Neural progenitor cell (in vitro differentiated cells): ENCODE measurements at regions not wholly inside any gene's neighbourhood (a gene's known extent, or its start where the extent isn't known, plus 50 kb on each side); places are given as distances from the start of the nearest gene placed in this dataset.

Experiments used
- DNase-seq: peaks from one replicate; pipeline ENCODE4 v3.0.0-alpha.2; 2016; ENCODE audit warnings: low spot score
- H2AFZ ChIP-seq: fragments of 200-600 bp; sonication (generic); replicated peaks from 2 replicates; pipeline ENCODE4 v1.6.1; 2016; ENCODE audit warnings: antibody characterized with exemption
- H3F3A ChIP-seq: fragments of 200-600 bp; sonication (generic); 2 replicates; pipeline ENCODE4 v1.6.1; 2016; ENCODE audit warnings: antibody characterized with exemption, low read depth
- H3K27ac ChIP-seq: fragments of 200-600 bp; sonication (generic); 2 replicates; pipeline ENCODE4 v1.5.1; 2016; ENCODE audit warnings: mild to moderate bottlenecking
- H3K27me3 ChIP-seq: fragments of 200-600 bp; sonication (generic); 2 replicates; pipeline ENCODE4 v1.6.1; 2016; ENCODE audit warnings: mild to moderate bottlenecking, moderate library complexity
- H3K36me3 ChIP-seq: fragments of 200-600 bp; sonication (generic); 2 replicates; pipeline ENCODE4 v1.5.1; 2016
- H3K4me1 ChIP-seq: fragments of 200-600 bp; sonication (generic); 2 replicates; pipeline ENCODE4 v1.6.1; 2016; ENCODE audit warnings: mixed run types
- H3K4me2 ChIP-seq: fragments of 200-600 bp; sonication (generic); 2 replicates; pipeline ENCODE4 v1.6.1; 2016
- H3K4me3 ChIP-seq: fragments of 200-600 bp; sonication (generic); 2 replicates; pipeline ENCODE4 v1.5.1; 2016
- H3K79me2 ChIP-seq: fragments of 200-600 bp; sonication (generic); 2 replicates; pipeline ENCODE4 v1.6.1; 2016; ENCODE audit warnings: low read depth
- H3K9ac ChIP-seq: fragments of 200-600 bp; sonication (generic); 2 replicates; pipeline ENCODE4 v1.6.1; 2016
- H3K9me3 ChIP-seq: fragments of 200-600 bp; sonication (generic); 2 replicates; pipeline ENCODE4 v1.5.1; 2016; ENCODE audit warnings: low read depth
- H4K20me1 ChIP-seq: fragments of 200-600 bp; sonication (generic); 2 replicates; pipeline ENCODE4 v1.6.1; 2016; ENCODE audit warnings: low read depth
- H3K27ac Mint-ChIP-seq: 3 replicates; pipeline ENCODE4 v1.8.0; 2021; ENCODE audit warnings: mixed read lengths
- H3K27me3 Mint-ChIP-seq: 2 replicates; pipeline ENCODE4 v1.8.0; 2022; ENCODE audit warnings: low read depth, mild to moderate bottlenecking, inconsistent platforms, moderate library complexity, mixed read lengths; ENCODE audit not compliant: insufficient read depth
- H3K36me3 Mint-ChIP-seq: 3 replicates; pipeline ENCODE4 v1.8.0; 2021; ENCODE audit warnings: mixed read lengths
- H3K4me1 Mint-ChIP-seq: 3 replicates; pipeline ENCODE4 v1.8.0; 2021; ENCODE audit warnings: mixed read lengths
- H3K4me3 Mint-ChIP-seq: 3 replicates; pipeline ENCODE4 v1.8.0; 2021; ENCODE audit warnings: mild to moderate bottlenecking, moderate library complexity, mixed read lengths
- H3K9me3 Mint-ChIP-seq: 3 replicates; pipeline ENCODE4 v1.8.0; 2020; ENCODE audit warnings: mixed read lengths
- CTCF ChIP-seq: fragments of 200-600 bp; sonication (generic); IDR thresholded peaks from 2 replicates; pipeline ENCODE4 v1.5.1; 2017; ENCODE audit warnings: antibody characterized with exemption, mild to moderate bottlenecking
- EZH2 ChIP-seq: fragments of 200-600 bp; sonication (generic); IDR thresholded peaks from 2 replicates; pipeline ENCODE4 v1.6.1; 2017; ENCODE audit warnings: antibody characterized with exemption, mild to moderate bottlenecking, moderate library complexity
- EZH2phosphoT487 ChIP-seq: fragments of 200-600 bp; sonication (generic); IDR thresholded peaks from 2 replicates; pipeline ENCODE4 v1.6.1; 2017; ENCODE audit warnings: antibody characterized with exemption

- no peaks in the 10 kb centered on the region for H4K20me1 ChIP-seq
- no peak overlapping the region for H2AFZ ChIP-seq
- Mint-ChIP-seq H3K9me3 (no peaks in the 10 kb centered on the region), H3K4me1 (no peaks in the 10 kb centered on the region), H3K4me3 (no peak overlapping the region), H3K36me3 (no peaks in the 10 kb centered on the region), H3K27ac (no peak overlapping the region), H3K27me3 (no peaks in the 10 kb centered on the region)
- H3K9ac ChIP-seq: no peak overlapping the region
- no peak for TF ChIP-seq EZH2
- TF ChIP-seq EZH2phosphoT487: no peak
- no peak for TF ChIP-seq CTCF
- H3K4me3 ChIP-seq: no peak overlapping the region
- no peaks in the 10 kb centered on the region for H3F3A ChIP-seq
- H3K4me1 ChIP-seq: no peaks in the 10 kb centered on the region
- no peaks in the 10 kb centered on the region for H3K36me3 ChIP-seq
- H3K27ac ChIP-seq: no peak overlapping the region
- no peak for DNase-seq
- no peak overlapping the region for H3K4me2 ChIP-seq
- no peaks in the 10 kb centered on the region for H3K79me2 ChIP-seq
- no peaks in the 10 kb centered on the region for H3K9me3 ChIP-seq
- no peaks in the 10 kb centered on the region for H3K27me3 ChIP-seq
Observed at GRCh38 chr3:110307065-110307809, 764.4 kb upstream of the NECTIN3 start.

- Histone ChIP-seq H3K4me3 (no peak overlapping the region), H2AFZ (no peak overlapping the region), H3K79me2 (no peaks in the 10 kb centered on the region), H3K4me2 (no peak overlapping the region), H4K20me1 (no peaks in the 10 kb centered on the region), H3K4me1 (no peaks in the 10 kb centered on the region), H3K27me3 (no peaks in the 10 kb centered on the region), H3K27ac (no peak overlapping the region), H3F3A (no peaks in the 10 kb centered on the region), H3K9me3 (no peaks in the 10 kb centered on the region), H3K36me3 (no peaks in the 10 kb centered on the region), H3K9ac (no peak overlapping the region)
- no peak overlapping the region for H3K4me3 Mint-ChIP-seq
- TF ChIP-seq EZH2 (no peak), EZH2phosphoT487 (no peak), CTCF (no peak)
- no peaks in the 10 kb centered on the region for H3K27me3 Mint-ChIP-seq
- H3K27ac Mint-ChIP-seq: no peak overlapping the region
- no peaks in the 10 kb centered on the region for H3K4me1 Mint-ChIP-seq
- DNase-seq: no peak
- no peaks in the 10 kb centered on the region for H3K36me3 Mint-ChIP-seq
- H3K9me3 Mint-ChIP-seq: no peaks in the 10 kb centered on the region
Observed at GRCh38 chr3:110311541-110311940, 760.1 kb upstream of the NECTIN3 start.

- TF ChIP-seq CTCF (peak; percentile 75), EZH2phosphoT487 (no peak), EZH2 (no peak)
- Mint-ChIP-seq H3K36me3 (no peaks in the 10 kb centered on the region), H3K27me3 (no peaks in the 10 kb centered on the region), H3K4me1 (no peaks in the 10 kb centered on the region), H3K27ac (no peak overlapping the region), H3K4me3 (no peak overlapping the region), H3K9me3 (no peaks in the 10 kb centered on the region)
- H3K4me3 ChIP-seq: no peak overlapping the region
- H3K79me2 ChIP-seq: no peaks in the 10 kb centered on the region
- no peaks in the 10 kb centered on the region for H3K4me1 ChIP-seq
- no peak overlapping the region for H3K27ac ChIP-seq
- no peaks in the 10 kb centered on the region for H3F3A ChIP-seq
- no peaks in the 10 kb centered on the region for H4K20me1 ChIP-seq
- peak; percentile 66 for DNase-seq
- no peak overlapping the region for H3K4me2 ChIP-seq
- no peak overlapping the region for H3K9ac ChIP-seq
- no peaks in the 10 kb centered on the region for H3K27me3 ChIP-seq
- H2AFZ ChIP-seq: no peak overlapping the region
- H3K9me3 ChIP-seq: no peaks in the 10 kb centered on the region
- no peaks in the 10 kb centered on the region for H3K36me3 ChIP-seq
Observed at GRCh38 chr3:110314512-110315114, 757.0 kb upstream of the NECTIN3 start.
